H1 (cell line): ENCODE measurements at regions not wholly inside any gene's neighbourhood (a gene's known extent, or its start where the extent isn't known, plus 50 kb on each side); places are given as distances from the start of the nearest gene placed in this dataset.

Experiments used
- CTCF ChIA-PET: fragments of 300-600 bp; sonication (Branson Sonifier 250); formaldehyde crosslinking; loops from one replicate; lab custom pipeline; 2021; ENCODE audit not compliant: partially characterized antibody; lab: Charles Lee
- POLR2A ChIA-PET: fragments of 300-600 bp; sonication (Branson Sonifier 250); formaldehyde crosslinking; loops from one replicate; lab custom pipeline; 2021; ENCODE audit warnings: inconsistent platforms; ENCODE audit not compliant: partially characterized antibody; lab: Charles Lee
- DNase-seq, 2 experiments: peaks; one replicate each; pipeline versions ENCODE4 v3.0.0 to v3.0.0-alpha.2; 2010 to 2022; ENCODE audit warnings: low spot score in 2 of 2, low read depth in 1 of 2, mixed read lengths in 1 of 2
- FAIRE-seq: peaks from 2 replicates; lab custom pipeline; 2011; peaks lifted over from hg19 to GRCh38; lab: Jason Lieb, UNC
- H2AFZ ChIP-seq: 2 replicates; pipeline ENCODE4 v1.8.1; 2012; ENCODE audit warnings: low read length, inconsistent platforms
- H2AK5ac ChIP-seq: 2 replicates; pipeline ENCODE4 v1.6.1; 2013; ENCODE audit warnings: low read depth, low read length
- H2BK120ac ChIP-seq: replicated peaks from 2 replicates; pipeline ENCODE3; 2013; ENCODE audit warnings: low read depth, low read length, inconsistent platforms
- H2BK12ac ChIP-seq: 2 replicates; pipeline ENCODE4 v1.6.1; 2013; ENCODE audit warnings: low read depth, low read length
- H2BK15ac ChIP-seq: 2 replicates; pipeline ENCODE4 v1.6.1; 2013; ENCODE audit warnings: low read length
- H2BK20ac ChIP-seq: 2 replicates; pipeline ENCODE4 v1.6.1; 2013; ENCODE audit warnings: low read length
- H2BK5ac ChIP-seq: 2 replicates; pipeline ENCODE4 v1.6.1; 2013; ENCODE audit warnings: low read depth, low read length
- H3K14ac ChIP-seq: 2 replicates; pipeline ENCODE4 v1.6.1; 2013; ENCODE audit warnings: inconsistent platforms; ENCODE audit not compliant: insufficient read length
- H3K18ac ChIP-seq: 2 replicates; pipeline ENCODE4 v1.6.1; 2013; ENCODE audit warnings: low read length; ENCODE audit errors: extremely low read depth
- H3K23ac ChIP-seq: 2 replicates; pipeline ENCODE4 v1.6.1; 2013; ENCODE audit warnings: inconsistent platforms; ENCODE audit not compliant: insufficient read length
- H3K23me2 ChIP-seq: 2 replicates; pipeline ENCODE4 v1.6.1; 2013; ENCODE audit warnings: low read depth, low read length
- H3K27ac ChIP-seq: 2 replicates; pipeline ENCODE4 v1.6.1; 2011; ENCODE audit warnings: low read depth, low read length, inconsistent platforms
- H3K27me3 ChIP-seq, 4 experiments: replicated peaks in 1 of 4; 1 replicate in 1 of 4; 2 replicates in 3 of 4; pipeline versions ENCODE4 v1.6.1 to v1.8.1; 2011 to 2013; ENCODE audit warnings: low read length in 3 of 4, mild to moderate bottlenecking in 3 of 4, inconsistent platforms in 2 of 4, mixed read lengths in 2 of 4, moderate library complexity in 1 of 4; ENCODE audit not compliant: control insufficient read depth in 3 of 4, insufficient read depth in 3 of 4; ENCODE audit errors: extremely low read depth in 1 of 4
- H3K36me3 ChIP-seq, 4 experiments: 2 replicates each; pipeline versions ENCODE4 v1.6.1 to v1.8.1; 2011 to 2013; ENCODE audit warnings: mild to moderate bottlenecking in 4 of 4, low read length in 3 of 4, moderate library complexity in 2 of 4, control low read depth in 1 of 4, inconsistent platforms in 1 of 4; ENCODE audit not compliant: insufficient read depth in 4 of 4, control insufficient read depth in 2 of 4
- H3K4ac ChIP-seq: replicated peaks from 2 replicates; pipeline ENCODE3; 2013; ENCODE audit warnings: low read length, low read depth, mixed read lengths, inconsistent platforms; ENCODE audit not compliant: insufficient read length
- H3K4me1 ChIP-seq, 4 experiments: replicated peaks in 1 of 4; 1 replicate in 1 of 4; 2 replicates in 3 of 4; pipeline versions ENCODE4 v1.6.1 to v1.8.1; 2011 to 2013; ENCODE audit warnings: low read length in 3 of 4, inconsistent platforms in 2 of 4, mixed read lengths in 1 of 4; ENCODE audit not compliant: insufficient read depth in 4 of 4, control insufficient read depth in 3 of 4
- H3K4me2 ChIP-seq, 2 experiments: 2 replicates each; pipeline versions ENCODE4 v1.6.1 to v1.8.1; 2011 to 2013; ENCODE audit warnings: low read depth in 2 of 2, low read length in 2 of 2, control low read depth in 1 of 2, inconsistent platforms in 1 of 2, mild to moderate bottlenecking in 1 of 2; ENCODE audit not compliant: insufficient read depth in 1 of 2
- H3K4me3 ChIP-seq, 4 experiments: fragments of 200-600, 300-600 bp in 1 of 4; sonication (generic), shearing (Covaris generic), sonication (Bioruptor Twin) in 1 of 4; 2 replicates each; pipeline versions ENCODE4 v1.5.1 to v1.8.1; 2011 to 2016; ENCODE audit warnings: low read length in 4 of 4, low read depth in 3 of 4, control low read depth in 2 of 4, inconsistent platforms in 2 of 4, mild to moderate bottlenecking in 2 of 4, mixed read lengths in 1 of 4, moderate library complexity in 1 of 4; ENCODE audit not compliant: insufficient read depth in 2 of 4; ENCODE audit errors: extremely low read depth in 1 of 4
- H3K56ac ChIP-seq: replicated peaks from 2 replicates; pipeline ENCODE3; 2013; ENCODE audit warnings: low read depth, mild to moderate bottlenecking, mixed read lengths, low read length, inconsistent platforms; ENCODE audit not compliant: insufficient read length
- H3K79me1 ChIP-seq: 2 replicates; pipeline ENCODE4 v1.6.1; 2013; ENCODE audit warnings: low read depth, low read length, control low read depth
- H3K79me2 ChIP-seq, 2 experiments: 2 replicates each; pipeline versions ENCODE4 v1.6.1 to v1.8.1; 2012 to 2013; ENCODE audit warnings: low read length in 2 of 2, mild to moderate bottlenecking in 2 of 2, inconsistent platforms in 1 of 2; ENCODE audit not compliant: insufficient read depth in 2 of 2, control insufficient read depth in 1 of 2
- H3K9ac ChIP-seq, 4 experiments: replicated peaks in 1 of 4; 1 replicate in 1 of 4; 2 replicates in 3 of 4; pipeline versions ENCODE4 v1.6.1 to v1.8.1; 2011 to 2013; ENCODE audit warnings: low read depth in 3 of 4, low read length in 3 of 4, control low read depth in 2 of 4, mild to moderate bottlenecking in 2 of 4, moderate library complexity in 2 of 4, inconsistent platforms in 1 of 4; ENCODE audit errors: extremely low read depth in 1 of 4
- H3K9me3 ChIP-seq, 2 experiments: 2 replicates each; pipeline versions ENCODE4 v1.6.1 to v1.8.1; 2012 to 2013; ENCODE audit warnings: mild to moderate bottlenecking in 2 of 2, moderate library complexity in 2 of 2, control low read depth in 1 of 2, inconsistent platforms in 1 of 2, low read depth in 1 of 2, low read length in 1 of 2, mixed read lengths in 1 of 2; ENCODE audit not compliant: insufficient read depth in 2 of 2
- H4K20me1 ChIP-seq, 2 experiments: replicated peaks in 1 of 2; 2 replicates each; pipeline versions ENCODE3 to v1.8.1; 2011 to 2013; ENCODE audit warnings: inconsistent platforms in 2 of 2, low read length in 2 of 2, mild to moderate bottlenecking in 1 of 2; ENCODE audit not compliant: insufficient read depth in 2 of 2, control insufficient read depth in 1 of 2
- H4K5ac ChIP-seq: 2 replicates; pipeline ENCODE4 v1.6.1; 2013; ENCODE audit warnings: low read length, low read depth, mixed read lengths, inconsistent platforms; ENCODE audit not compliant: insufficient read length
- H4K8ac ChIP-seq: 2 replicates; pipeline ENCODE4 v1.8.0; 2013; ENCODE audit warnings: mild to moderate bottlenecking, moderate library complexity, low read length, inconsistent platforms; ENCODE audit not compliant: insufficient read depth; ENCODE audit errors: extremely low read depth
- H4K91ac ChIP-seq: replicated peaks from 2 replicates; pipeline ENCODE3; 2013; ENCODE audit warnings: low read length, mixed read lengths, inconsistent platforms; ENCODE audit not compliant: insufficient read length
- CEBPB ChIP-seq: IDR thresholded peaks from 2 replicates; pipeline ENCODE4 v1.6.1; 2012; ENCODE audit warnings: low read depth, low read length
- SRF ChIP-seq: IDR thresholded peaks from 2 replicates; pipeline ENCODE4 v1.6.1; 2011; ENCODE audit warnings: mild to moderate bottlenecking, low read depth, low read length, moderate library complexity
- WGBS, 2 experiments: shearing (Covaris generic) in 1 of 2; methylation state at CpG; one replicate each; pipeline versions ENCODE4 v1.1.6 to v1.1.7; 2013 to 2015; ENCODE audit warnings: low lambda C conversion rate in 2 of 2, mixed read lengths in 2 of 2, inconsistent platforms in 1 of 2, low coverage in 1 of 2, missing lambda C conversion rate in 1 of 2; ENCODE audit not compliant: insufficient replicate concordance in 2 of 2, insufficient coverage in 1 of 2, insufficient read length in 1 of 2; ENCODE audit errors: extremely low coverage in 1 of 2, missing lambda C conversion rate in 1 of 2; 5-methylcytosine and 5-hydroxymethylcytosine counted together

GRCh38 chr3:78183906-78184599, 1144.2 kb downstream of the ROBO2 start:
- H3K36me3 ChIP-seq: no peaks in the 10 kb centered on the region
- H3K4me2 ChIP-seq: no peak overlapping the region; a peak in 1 of 4 replicates
- no peaks in the 10 kb centered on the region for H4K20me1 ChIP-seq
- H4K5ac ChIP-seq: no peak overlapping the region
- no peaks in the 10 kb centered on the region; the same call in 1 of the 2 replicates for H3K23me2 ChIP-seq
- H3K9ac ChIP-seq: no peak overlapping the region
- FAIRE-seq (no peak), DNase-seq (no peak)
- H3K9me3 ChIP-seq: no peaks in the 10 kb centered on the region
- no peak overlapping the region for H3K27ac ChIP-seq
- H3K4me1 ChIP-seq: peaks cover 0 to 5% (median 1%) of the 10 kb centered on the region in 4 experiments; a peak in 2 of 7 replicates
- peak; percentile 35; the same call in 1 of the 2 replicates for TF ChIP-seq CEBPB
- TF ChIP-seq SRF: no peak
- no peak overlapping the region for H2BK12ac ChIP-seq
- no peak overlapping the region for H3K23ac ChIP-seq
- ChIA-PET POLR2A (no interaction called here), CTCF (interaction anchor here (1.0 kb wide), 1 partner anchor 187 kb away, joined by 3 read pairs; no protein-coding TSS in a partner anchor)
- no peaks in the 10 kb centered on the region for H3K79me1 ChIP-seq
- H2BK15ac ChIP-seq: no peak overlapping the region
- H2BK20ac ChIP-seq: no peak overlapping the region
- no peaks in the 10 kb centered on the region for H3K27me3 ChIP-seq
- H3K18ac ChIP-seq: no peak overlapping the region
- H3K14ac ChIP-seq: no peak overlapping the region
- H3K4ac ChIP-seq: no peak overlapping the region
- WGBS, 2 experiments: 83% methylated on average over 7 of the region's 7 CpGs; no CpG with 5 or more reads in 1 of the 2 experiments
- no peak overlapping the region for H3K4me3 ChIP-seq
- no peak overlapping the region for H2AFZ ChIP-seq
- no peak overlapping the region for H4K91ac ChIP-seq
- no peak overlapping the region for H4K8ac ChIP-seq
- H2BK5ac ChIP-seq: no peak overlapping the region
- no peak overlapping the region for H2BK120ac ChIP-seq
- no peak overlapping the region for H2AK5ac ChIP-seq
- H3K56ac ChIP-seq: peak overlapping the region; percentile 62
- no peaks in the 10 kb centered on the region for H3K79me2 ChIP-seq
